K562 (cell line): ENCODE measurements at regions not wholly inside any gene's neighbourhood (a gene's known extent, or its start where the extent isn't known, plus 50 kb on each side); places are given as distances from the start of the nearest gene placed in this dataset.

ENCODE experiments used
- ATAC-seq: fragments of 200-7000 bp; cut with Tn5 transposase; 3 replicates; pipeline ENCODE4 v1.9.1; 2020; ENCODE audit warnings: moderate library complexity
- BruUV-seq: library from RNA; stranded (reverse); fragments of 400-500 nt; replicated peaks from 2 replicates; lab custom pipeline; 2021; lab: Mats Ljungman, UMichigan
- CTCF ChIA-PET: fragments of 300-600 bp; formaldehyde crosslinking; extraction: SDS; loops from one replicate; lab custom pipeline; 2021; ENCODE audit warnings: low intra/inter-chr PET ratio; lab: Yijun Ruan, JAX
- POLR2A ChIA-PET: fragments of 300-600, 350-650 bp; sonication (Branson Sonifier 250); formaldehyde crosslinking; extraction: SDS; loops from one replicate; lab custom pipeline; 2021; ENCODE audit warnings: antibody characterized with exemption, inconsistent platforms; lab: Yijun Ruan, JAX
- DNase-seq, 4 experiments: peaks; one replicate each; pipeline versions ENCODE4 v3.0.0 to v3.0.0-alpha.2; 2011 to 2018; ENCODE audit warnings: low spot score in 3 of 4, mixed read lengths in 3 of 4; ENCODE audit errors: extremely low read depth in 1 of 4
- FAIRE-seq: peaks from 2 replicates; lab custom pipeline; 2011; peaks lifted over from hg19 to GRCh38; lab: Jason Lieb, UNC
- H2AFZ ChIP-seq: 2 replicates; pipeline ENCODE4 v1.6.0; 2011; ENCODE audit warnings: low read depth, low read length, control low read depth, inconsistent platforms
- H3K27ac ChIP-seq: fragments of 200-600 bp; 3 replicates; pipeline ENCODE4 v1.8.0; 2011; ENCODE audit warnings: low read depth, mild to moderate bottlenecking, control low read depth, inconsistent platforms, low read length, moderate library complexity, mixed read lengths; ENCODE audit errors: extremely low read depth
- H3K27me3 ChIP-seq, 2 experiments: fragments of 300-600 bp in 1 of 2; 2 replicates in 1 of 2; 3 replicates in 1 of 2; pipeline versions ENCODE4 v1.6.0 to v1.8.0; 2011; ENCODE audit warnings: inconsistent platforms in 2 of 2, low read length in 2 of 2, mild to moderate bottlenecking in 1 of 2, mixed read lengths in 1 of 2, moderate library complexity in 1 of 2; ENCODE audit not compliant: control insufficient read depth in 2 of 2, insufficient read depth in 2 of 2
- H3K36me3 ChIP-seq: fragments of 300-600 bp; 3 replicates; pipeline ENCODE4 v1.8.0; 2011; ENCODE audit warnings: mild to moderate bottlenecking, low read length, inconsistent platforms; ENCODE audit not compliant: control insufficient read depth, insufficient read depth
- H3K4me1 ChIP-seq, 2 experiments: fragments of 200-600 bp in 1 of 2; replicated peaks in 1 of 2; 2 replicates in 1 of 2; 3 replicates in 1 of 2; pipeline versions ENCODE4 v1.5.1 to v1.8.0; 2011; ENCODE audit warnings: inconsistent platforms in 2 of 2, low read length in 2 of 2, mild to moderate bottlenecking in 1 of 2, mixed read lengths in 1 of 2, moderate library complexity in 1 of 2; ENCODE audit not compliant: control insufficient read depth in 2 of 2, insufficient read depth in 2 of 2
- H3K4me2 ChIP-seq: 2 replicates; pipeline ENCODE4 v1.6.1; 2011; ENCODE audit warnings: low read length, control low read depth, inconsistent platforms, mixed read lengths; ENCODE audit not compliant: insufficient read depth
- H3K4me3 ChIP-seq: fragments of 200-600 bp; sonication (generic), shearing (Covaris generic); 2 replicates; pipeline ENCODE4 v1.5.1; 2016; ENCODE audit warnings: control low read depth, inconsistent platforms
- H3K79me2 ChIP-seq: fragments of 200-600 bp; 3 replicates; pipeline ENCODE4 v1.8.0; 2011; ENCODE audit warnings: low read length, inconsistent platforms; ENCODE audit not compliant: control insufficient read depth, insufficient read depth
- H3K9ac ChIP-seq, 2 experiments: 2 replicates each; pipeline versions ENCODE4 v1.6.0 to v1.6.1; 2011; ENCODE audit warnings: low read depth in 2 of 2, low read length in 2 of 2, control low read depth in 1 of 2, inconsistent platforms in 1 of 2, mild to moderate bottlenecking in 1 of 2, mixed read lengths in 1 of 2; ENCODE audit not compliant: insufficient read depth in 1 of 2
- H3K9me1 ChIP-seq: one replicate; pipeline ENCODE4 v1.6.0; 2011; ENCODE audit warnings: inconsistent platforms, mild to moderate bottlenecking, low read length, moderate library complexity; ENCODE audit not compliant: control insufficient read depth, insufficient read depth
- H3K9me3 ChIP-seq: replicated peaks from 2 replicates; pipeline ENCODE4 v1.5.1; 2011; ENCODE audit warnings: low read depth, low read length, inconsistent platforms; ENCODE audit not compliant: control insufficient read depth, insufficient read depth
- H4K20me1 ChIP-seq: replicated peaks from 2 replicates; pipeline ENCODE4 v1.6.1; 2011; ENCODE audit warnings: low read length, inconsistent platforms, mixed read lengths; ENCODE audit not compliant: control insufficient read depth, insufficient read depth
- ATF1 ChIP-seq, 2 experiments: fragments of 450-650 bp in 1 of 2; IDR thresholded peaks; 2 replicates each; pipeline ENCODE4 v1.6.1; 2016; ENCODE audit warnings: missing compliant biosample characterization in 1 of 2, missing genetic modification characterization in 1 of 2
- NCOA2 ChIP-seq, 2 experiments: fragments of 450-650 bp; IDR thresholded peaks; 2 replicates each; pipeline ENCODE4 v1.6.1; 2018; ENCODE audit warnings: mild to moderate bottlenecking in 2 of 2, moderate library complexity in 1 of 2; ENCODE audit not compliant: partially characterized antibody in 2 of 2
- NEUROD1 ChIP-seq: fragments of 150-350 bp; IDR thresholded peaks from 2 replicates; pipeline ENCODE4 v1.6.1; 2014; ENCODE audit warnings: borderline replicate concordance, low read length, low read depth; ENCODE audit not compliant: partially characterized antibody
- TAF15 ChIP-seq: fragments of 200-400 bp; formaldehyde crosslinking; IDR thresholded peaks from 2 replicates; pipeline ENCODE4 v1.6.1; 2017; ENCODE audit warnings: mild to moderate bottlenecking, low read depth, low read length, moderate library complexity
- TGIF2 ChIP-seq: sonication (generic); formaldehyde crosslinking; IDR thresholded peaks from 2 replicates; pipeline ENCODE4 v1.8.1; 2022; ENCODE audit warnings: mild to moderate bottlenecking, missing genetic modification reagents, moderate library complexity
- YY1 ChIP-seq, 3 experiments: IDR thresholded peaks; 2 replicates each; pipeline ENCODE4 v1.6.1; 2011; ENCODE audit warnings: low read length in 2 of 3, mild to moderate bottlenecking in 2 of 3, moderate library complexity in 2 of 3, borderline replicate concordance in 1 of 3, control low read depth in 1 of 3, low read depth in 1 of 3; ENCODE audit not compliant: insufficient read depth in 3 of 3, insufficient replicate concordance in 2 of 3, control insufficient read depth in 1 of 3, insufficient read length in 1 of 3; ENCODE audit errors: extremely low read depth in 1 of 3
- ZBTB43 ChIP-seq: sonication (generic); formaldehyde crosslinking; IDR thresholded peaks from 2 replicates; pipeline ENCODE4 v1.8.0; 2023; ENCODE audit warnings: mild to moderate bottlenecking, missing genetic modification reagents
- ZBTB9 ChIP-seq: fragments of 450-650 bp; formaldehyde crosslinking; IDR thresholded peaks from 2 replicates; pipeline ENCODE4 v1.4.0; 2020; ENCODE audit warnings: mild to moderate bottlenecking, moderate library complexity
- ZC3H11A ChIP-seq: IDR thresholded peaks from 2 replicates; pipeline ENCODE4 v1.6.1; 2012; ENCODE audit warnings: low read depth, low read length, improper control_type of control experiment
- ZNF830 ChIP-seq: fragments of 250-450 bp; sonication (Bioruptor Pico); IDR thresholded peaks from 2 replicates; pipeline ENCODE4 v1.5.0; 2021; ENCODE audit warnings: mild to moderate bottlenecking
- WGBS: fragments of 100-300 bp; shearing (Covaris generic); methylation state at CpG from one replicate; pipeline ENCODE4 v1.1.6; 2016; ENCODE audit warnings: low coverage, mixed read lengths; ENCODE audit not compliant: insufficient coverage; ENCODE audit errors: missing lambda C conversion rate; 5-methylcytosine and 5-hydroxymethylcytosine counted together
- in situ Hi-C: fragments of 300-500 bp; cut with MboI; formaldehyde crosslinking; loops from 4 replicates; pipeline ENCODE4 v1.15.0; 2018; ENCODE audit warnings: inconsistent platforms, mixed read lengths
- intact Hi-C: fragments of 100-400 bp; cut with micrococcal nuclease; formaldehyde crosslinking; loops from 2 replicates; pipeline ENCODE4 v1.14.2; 2022
- TF ChIP-seq, protein P1 (sequence below): fragments of 250-450 bp; sonication (Bioruptor Pico); IDR thresholded peaks from 2 replicates; pipeline ENCODE4 v1.4.0; 2020

- Histone ChIP-seq H3K27me3 (no peaks in the 10 kb centered on the region), H3K4me2 (no peak overlapping the region), H3K9me3 (no peaks in the 10 kb centered on the region), H3K9ac (no peak overlapping the region), H4K20me1 (no peaks in the 10 kb centered on the region), H3K36me3 (no peaks in the 10 kb centered on the region), H3K4me3 (no peak overlapping the region), H3K9me1 (no peaks in the 10 kb centered on the region), H3K4me1 (no peaks in the 10 kb centered on the region), H3K27ac (no peak overlapping the region), H2AFZ (no peak overlapping the region), H3K79me2 (no peaks in the 10 kb centered on the region)
- no peak for DNase-seq
- in situ Hi-C loops = no loop called here
- ATAC-seq = no peak
- POLR2A ChIA-PET = no interaction called here
- CTCF ChIA-PET = interaction anchor here (0.5 kb wide), 1 partner anchor 8 kb away, joined by 3 read pairs; no protein-coding TSS in a partner anchor
- FAIRE-seq = no peak
- 0% methylated on average over 2 of the region's 2 CpGs for WGBS
- no TSS peak for BruUV-seq
- intact Hi-C loops = no loop called here
- TF ChIP-seq NEUROD1 (no peak), TAF15 (no peak), ZBTB9 (CRISPR knock-in tag) (no peak), ATF1 (CRISPR knock-in tag; IDR thresholded peaks at IDR 0.05) (no peak), ATF1 (tag; IDR thresholded peaks at IDR 0.05) (no peak), ZNF830 (no peak), TGIF2 (CRISPR knock-in tag) (no peak), YY1 (IDR thresholded peaks at IDR 0.05; ENCODE audit: borderline replicate concordance in 1 of 3, control insufficient read depth in 1 of 3, extremely low read depth in 1 of 3, insufficient read depth in 3 of 3, insufficient read length in 1 of 3, insufficient replicate concordance in 2 of 3, low read depth in 1 of 3, low read length in 2 of 3) (no peak), ZBTB43 (no peak), ZC3H11A (no peak), NCOA2 (IDR thresholded peaks at IDR 0.05; ENCODE audit: partially characterized antibody in 2 of 2) (no peak)
- TF ChIP-seq, protein P1, sequence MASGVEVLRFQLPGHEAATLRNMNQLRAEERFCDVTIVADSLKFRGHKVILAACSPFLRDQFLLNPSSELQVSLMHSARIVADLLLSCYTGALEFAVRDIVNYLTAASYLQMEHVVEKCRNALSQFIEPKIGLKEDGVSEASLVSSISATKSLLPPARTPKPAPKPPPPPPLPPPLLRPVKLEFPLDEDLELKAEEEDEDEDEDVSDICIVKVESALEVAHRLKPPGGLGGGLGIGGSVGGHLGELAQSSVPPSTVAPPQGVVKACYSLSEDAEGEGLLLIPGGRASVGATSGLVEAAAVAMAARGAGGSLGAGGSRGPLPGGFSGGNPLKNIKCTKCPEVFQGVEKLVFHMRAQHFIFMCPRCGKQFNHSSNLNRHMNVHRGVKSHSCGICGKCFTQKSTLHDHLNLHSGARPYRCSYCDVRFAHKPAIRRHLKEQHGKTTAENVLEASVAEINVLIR (CRISPR knock-in tag) = no peak
Measured at GRCh38 chr20:11395581-11395980, 522.1 kb upstream of the BTBD3 start.
